ENCODE measurements at regions not wholly inside any gene's neighbourhood (a gene's known extent, or its start where the extent isn't known, plus 50 kb on each side); places are given as distances from the start of the nearest gene placed in this dataset.

DNA sequence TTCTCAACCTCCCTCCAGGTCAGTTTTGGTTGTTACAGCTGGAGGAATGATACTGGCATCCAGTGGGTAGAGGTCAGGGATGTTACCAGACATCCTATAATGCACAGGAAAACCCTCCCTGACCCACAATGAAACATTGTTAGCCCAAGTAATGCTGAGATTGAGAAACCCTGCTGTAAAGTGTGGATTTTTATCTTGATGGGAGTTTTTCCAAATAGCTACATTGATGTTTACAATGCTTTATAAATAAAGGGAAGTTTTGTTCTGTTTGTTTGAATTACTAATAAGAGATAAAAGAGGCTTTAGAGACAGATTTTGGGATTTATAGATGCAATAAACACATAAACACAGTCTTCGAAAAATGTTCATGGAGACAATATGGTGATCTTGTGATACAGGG is 194.0 kb upstream of the NUDT6 start:
- peak; percentile 32 for DNase-seq
- H3K27me3 ChIP-seq (ENCODE audit: insufficient read depth) = no peaks in the 10 kb centered on the region
- WGBS (ENCODE audit: low lambda C conversion rate) = 89% methylated on average over 1 of the region's 1 CpG
- no peak for TF ChIP-seq JUND (IDR thresholded peaks at IDR 0.05)
- TF ChIP-seq RCOR1 (IDR thresholded peaks at IDR 0.05; ENCODE audit: low read length) = no peak
- TF ChIP-seq, protein P1, sequence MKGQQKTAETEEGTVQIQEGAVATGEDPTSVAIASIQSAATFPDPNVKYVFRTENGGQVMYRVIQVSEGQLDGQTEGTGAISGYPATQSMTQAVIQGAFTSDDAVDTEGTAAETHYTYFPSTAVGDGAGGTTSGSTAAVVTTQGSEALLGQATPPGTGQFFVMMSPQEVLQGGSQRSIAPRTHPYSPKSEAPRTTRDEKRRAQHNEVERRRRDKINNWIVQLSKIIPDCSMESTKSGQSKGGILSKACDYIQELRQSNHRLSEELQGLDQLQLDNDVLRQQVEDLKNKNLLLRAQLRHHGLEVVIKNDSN (IDR thresholded peaks at IDR 0.05; ENCODE audit: borderline replicate concordance, low read depth) = no peak
- no peak for TF ChIP-seq YY1 (IDR thresholded peaks at IDR 0.05; ENCODE audit: low read depth)
- TF ChIP-seq TEAD4 (IDR thresholded peaks at IDR 0.05; ENCODE audit: borderline replicate concordance, insufficient read depth) = no peak
- TF ChIP-seq GABPA (IDR thresholded peaks at IDR 0.05; ENCODE audit: low read depth) = no peak
- no peak for TF ChIP-seq IRF3 (IDR thresholded peaks at IDR 0.05; ENCODE audit: low read depth, low read length)
- no peak for TF ChIP-seq RXRA (IDR thresholded peaks at IDR 0.05; ENCODE audit: borderline replicate concordance, low read depth)
- TF ChIP-seq FOXM1 (IDR thresholded peaks at IDR 0.05; ENCODE audit: low read depth) = no peak
- TF ChIP-seq TCF12 (IDR thresholded peaks at IDR 0.05) = no peak
- no peak for TF ChIP-seq MAX (IDR thresholded peaks at IDR 0.05; ENCODE audit: low read depth)
- TF ChIP-seq USF2 (IDR thresholded peaks at IDR 0.05; ENCODE audit: borderline replicate concordance, low read depth, low read length) = no peak
- no peak for TF ChIP-seq EZH2phosphoT487 (IDR thresholded peaks at IDR 0.05; ENCODE audit: borderline replicate concordance, low read depth)
- no peak for TF ChIP-seq RAD21 (IDR thresholded peaks at IDR 0.05; ENCODE audit: low read length)
- TF ChIP-seq, protein P2, sequence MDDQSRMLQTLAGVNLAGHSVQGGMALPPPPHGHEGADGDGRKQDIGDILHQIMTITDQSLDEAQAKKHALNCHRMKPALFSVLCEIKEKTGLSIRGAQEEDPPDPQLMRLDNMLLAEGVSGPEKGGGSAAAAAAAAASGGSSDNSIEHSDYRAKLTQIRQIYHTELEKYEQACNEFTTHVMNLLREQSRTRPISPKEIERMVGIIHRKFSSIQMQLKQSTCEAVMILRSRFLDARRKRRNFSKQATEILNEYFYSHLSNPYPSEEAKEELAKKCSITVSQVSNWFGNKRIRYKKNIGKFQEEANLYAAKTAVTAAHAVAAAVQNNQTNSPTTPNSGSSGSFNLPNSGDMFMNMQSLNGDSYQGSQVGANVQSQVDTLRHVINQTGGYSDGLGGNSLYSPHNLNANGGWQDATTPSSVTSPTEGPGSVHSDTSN (IDR thresholded peaks at IDR 0.05) = no peak
- TF ChIP-seq SMC3 (IDR thresholded peaks at IDR 0.05; ENCODE audit: low read depth, low read length) = no peak
- TF ChIP-seq EP300 (IDR thresholded peaks at IDR 0.05; ENCODE audit: borderline replicate concordance in 1 of 2, low read depth in 1 of 2, low read length in 1 of 2) = no peak
- TF ChIP-seq FOXJ3 (CRISPR knock-in tag; IDR thresholded peaks at IDR 0.05) = no peak
- TF ChIP-seq, protein P3, sequence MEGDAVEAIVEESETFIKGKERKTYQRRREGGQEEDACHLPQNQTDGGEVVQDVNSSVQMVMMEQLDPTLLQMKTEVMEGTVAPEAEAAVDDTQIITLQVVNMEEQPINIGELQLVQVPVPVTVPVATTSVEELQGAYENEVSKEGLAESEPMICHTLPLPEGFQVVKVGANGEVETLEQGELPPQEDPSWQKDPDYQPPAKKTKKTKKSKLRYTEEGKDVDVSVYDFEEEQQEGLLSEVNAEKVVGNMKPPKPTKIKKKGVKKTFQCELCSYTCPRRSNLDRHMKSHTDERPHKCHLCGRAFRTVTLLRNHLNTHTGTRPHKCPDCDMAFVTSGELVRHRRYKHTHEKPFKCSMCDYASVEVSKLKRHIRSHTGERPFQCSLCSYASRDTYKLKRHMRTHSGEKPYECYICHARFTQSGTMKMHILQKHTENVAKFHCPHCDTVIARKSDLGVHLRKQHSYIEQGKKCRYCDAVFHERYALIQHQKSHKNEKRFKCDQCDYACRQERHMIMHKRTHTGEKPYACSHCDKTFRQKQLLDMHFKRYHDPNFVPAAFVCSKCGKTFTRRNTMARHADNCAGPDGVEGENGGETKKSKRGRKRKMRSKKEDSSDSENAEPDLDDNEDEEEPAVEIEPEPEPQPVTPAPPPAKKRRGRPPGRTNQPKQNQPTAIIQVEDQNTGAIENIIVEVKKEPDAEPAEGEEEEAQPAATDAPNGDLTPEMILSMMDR (IDR thresholded peaks at IDR 0.05) = no peak
- TF ChIP-seq, protein P4, sequence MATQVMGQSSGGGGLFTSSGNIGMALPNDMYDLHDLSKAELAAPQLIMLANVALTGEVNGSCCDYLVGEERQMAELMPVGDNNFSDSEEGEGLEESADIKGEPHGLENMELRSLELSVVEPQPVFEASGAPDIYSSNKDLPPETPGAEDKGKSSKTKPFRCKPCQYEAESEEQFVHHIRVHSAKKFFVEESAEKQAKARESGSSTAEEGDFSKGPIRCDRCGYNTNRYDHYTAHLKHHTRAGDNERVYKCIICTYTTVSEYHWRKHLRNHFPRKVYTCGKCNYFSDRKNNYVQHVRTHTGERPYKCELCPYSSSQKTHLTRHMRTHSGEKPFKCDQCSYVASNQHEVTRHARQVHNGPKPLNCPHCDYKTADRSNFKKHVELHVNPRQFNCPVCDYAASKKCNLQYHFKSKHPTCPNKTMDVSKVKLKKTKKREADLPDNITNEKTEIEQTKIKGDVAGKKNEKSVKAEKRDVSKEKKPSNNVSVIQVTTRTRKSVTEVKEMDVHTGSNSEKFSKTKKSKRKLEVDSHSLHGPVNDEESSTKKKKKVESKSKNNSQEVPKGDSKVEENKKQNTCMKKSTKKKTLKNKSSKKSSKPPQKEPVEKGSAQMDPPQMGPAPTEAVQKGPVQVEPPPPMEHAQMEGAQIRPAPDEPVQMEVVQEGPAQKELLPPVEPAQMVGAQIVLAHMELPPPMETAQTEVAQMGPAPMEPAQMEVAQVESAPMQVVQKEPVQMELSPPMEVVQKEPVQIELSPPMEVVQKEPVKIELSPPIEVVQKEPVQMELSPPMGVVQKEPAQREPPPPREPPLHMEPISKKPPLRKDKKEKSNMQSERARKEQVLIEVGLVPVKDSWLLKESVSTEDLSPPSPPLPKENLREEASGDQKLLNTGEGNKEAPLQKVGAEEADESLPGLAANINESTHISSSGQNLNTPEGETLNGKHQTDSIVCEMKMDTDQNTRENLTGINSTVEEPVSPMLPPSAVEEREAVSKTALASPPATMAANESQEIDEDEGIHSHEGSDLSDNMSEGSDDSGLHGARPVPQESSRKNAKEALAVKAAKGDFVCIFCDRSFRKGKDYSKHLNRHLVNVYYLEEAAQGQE (IDR thresholded peaks at IDR 0.05; ENCODE audit: low read depth, low read length) = no peak
- no peaks in the 10 kb centered on the region for H3K9me3 ChIP-seq
- peaks cover 4 to 5% of the 10 kb centered on the region in 2 experiments for H3K36me3 ChIP-seq (replicated peaks in 1 of 2; ENCODE audit: control insufficient read depth in 1 of 2, insufficient read depth in 2 of 2, low read length in 1 of 2)
- no peak overlapping the region for H3K9ac ChIP-seq
- no peak overlapping the region for H3K4me2 ChIP-seq
- peaks cover 7% of the 10 kb centered on the region for H3F3A ChIP-seq (replicated peaks; ENCODE audit: insufficient read depth)
- no peaks in the 10 kb centered on the region for H4K20me1 ChIP-seq (ENCODE audit: insufficient read depth)
- no peak overlapping the region for H3K27ac ChIP-seq (ENCODE audit: low read depth in 2 of 2, low read length in 1 of 2)
- no peaks in the 10 kb centered on the region for H3K9me2 ChIP-seq
- POLR2A ChIA-PET = no interaction called here
- CTCF ChIA-PET = interaction anchor here (1.0 to 1.8 kb wide), 2 partner anchors 14 to 225 kb away, joined by 3 to 7 read pairs; no protein-coding TSS in a partner anchor
- H2AFZ ChIP-seq (ENCODE audit: low read depth) = no peak overlapping the region
- no peaks in the 10 kb centered on the region; the same call in 1 of the 2 replicates for H3K79me2 ChIP-seq (ENCODE audit: insufficient read depth)
- H3K4me1 ChIP-seq (ENCODE audit: control insufficient read depth in 1 of 2, insufficient read depth in 2 of 2, low read depth in 1 of 2, low read length in 1 of 2) = peaks cover under 1 to 2% of the 10 kb centered on the region in 2 experiments; a peak in 2 of 4 replicates
- H3K4me3 ChIP-seq (ENCODE audit: low read depth in 2 of 2, low read length in 1 of 2) = no peak overlapping the region

Measured in SK-N-SH (cell line).